Natural killer cell treated with Interleukin-12 subunit alpha and Interleukin-12 subunit beta and Interleukin-15 and Interleukin-18, amount 100 ng/mL, for 72 hours (primary cell): ENCODE measurements at regions not wholly inside any gene's neighbourhood (a gene's known extent, or its start where the extent isn't known, plus 50 kb on each side); places are given as distances from the start of the nearest gene placed in this dataset.
A peak's percentile ranks its signal among the peaks of the same experiment; 100 is the strongest.

Experiments used
- ATAC-seq, 2 donors: fragments of 150-1000 bp; cut with Tn5 transposase in 1 of 2; sonication (Bioruptor Pico), chemical (Tn5 transposase) in 1 of 2; 2 replicates each; pipeline ENCODE4 v1.10.0; 2021
- DNase-seq: peaks from one replicate; pipeline ENCODE4 v3.0.0; 2022; ENCODE audit warnings: low spot score
- H3K27ac Mint-ChIP-seq, 2 donors: 1 replicate in 1 of 2; 2 replicates in 1 of 2; pipeline ENCODE4 v1.8.0; 2022; ENCODE audit warnings: mixed read lengths in 2 of 2, mild to moderate bottlenecking in 1 of 2, moderate library complexity in 1 of 2
- H3K27me3 Mint-ChIP-seq, 2 donors: 1 replicate in 1 of 2; 2 replicates in 1 of 2; pipeline ENCODE4 v1.8.0; 2022; ENCODE audit warnings: mixed read lengths in 2 of 2
- H3K36me3 Mint-ChIP-seq: one replicate; pipeline ENCODE4 v1.8.0; 2022; ENCODE audit warnings: mixed read lengths
- H3K4me1 Mint-ChIP-seq, 2 donors: 1 replicate in 1 of 2; 2 replicates in 1 of 2; pipeline ENCODE4 v1.8.0; 2022; ENCODE audit warnings: low read depth in 2 of 2, mixed read lengths in 2 of 2, mild to moderate bottlenecking in 1 of 2
- H3K4me3 Mint-ChIP-seq: one replicate; pipeline ENCODE4 v1.8.0; 2022; ENCODE audit warnings: mixed read lengths
- H3K9me3 Mint-ChIP-seq: 2 replicates; pipeline ENCODE4 v1.8.0; 2022; ENCODE audit warnings: mixed read lengths

GRCh38 chr2:216298719-216299495, 73.4 kb downstream of the MARCHF4 start:
- Mint-ChIP-seq H3K27ac (no peak overlapping the region), H3K27me3 (no peaks in the 10 kb centered on the region), H3K9me3 (no peaks in the 10 kb centered on the region), H3K36me3 (no peaks in the 10 kb centered on the region), H3K4me1 (peaks cover 0 to 2% of the 10 kb centered on the region in 2 donors), H3K4me3 (no peak overlapping the region)
- ATAC-seq (no peak), DNase-seq (no peak)

- H3K36me3 Mint-ChIP-seq: no peaks in the 10 kb centered on the region
- ATAC-seq: no peak
These were observed 75.4 kb downstream of the MARCHF4 start for GRCh38 chr2:216296856-216297255.

GRCh38 chr2:216294305-216294704, 78.0 kb downstream of the MARCHF4 start:
- no peak for ATAC-seq
- Mint-ChIP-seq H3K4me1 (peaks cover 0 to 2% of the 10 kb centered on the region in 2 donors), H3K27me3 (no peaks in the 10 kb centered on the region), H3K36me3 (no peaks in the 10 kb centered on the region), H3K4me3 (no peak overlapping the region), H3K9me3 (no peaks in the 10 kb centered on the region), H3K27ac (no peak overlapping the region)
- DNase-seq: no peak

More at GRCh38 chr2:216296856-216297255, 75.4 kb downstream of the MARCHF4 start:
- no peak overlapping the region for H3K4me3 Mint-ChIP-seq
- no peak for DNase-seq
- no peak overlapping the region for H3K27ac Mint-ChIP-seq
- H3K4me1 Mint-ChIP-seq: peaks cover 0 to 2% of the 10 kb centered on the region in 2 donors
- H3K9me3 Mint-ChIP-seq: no peaks in the 10 kb centered on the region
- H3K27me3 Mint-ChIP-seq: no peaks in the 10 kb centered on the region

- H3K36me3 Mint-ChIP-seq: no peaks in the 10 kb centered on the region
- peaks cover 0 to 2% of the 10 kb centered on the region in 2 donors for H3K4me1 Mint-ChIP-seq
- no peak for ATAC-seq
These were observed 78.4 kb downstream of the MARCHF4 start for GRCh38 chr2:216293883-216294282.

GRCh38 chr2:216292886-216293301, 79.4 kb downstream of the MARCHF4 start:
- ATAC-seq (no peak), DNase-seq (no peak)
- no peaks in the 10 kb centered on the region for H3K9me3 Mint-ChIP-seq
- no peak overlapping the region for H3K4me3 Mint-ChIP-seq
- H3K27ac Mint-ChIP-seq: no peak overlapping the region
- no peaks in the 10 kb centered on the region for H3K36me3 Mint-ChIP-seq
- H3K4me1 Mint-ChIP-seq: peaks cover 0 to 2% of the 10 kb centered on the region in 2 donors
- no peaks in the 10 kb centered on the region for H3K27me3 Mint-ChIP-seq

More at GRCh38 chr2:216293883-216294282, 78.4 kb downstream of the MARCHF4 start:
- Mint-ChIP-seq H3K4me3 (no peak overlapping the region), H3K27ac (no peak overlapping the region), H3K27me3 (no peaks in the 10 kb centered on the region), H3K9me3 (no peaks in the 10 kb centered on the region)
- DNase-seq: no peak

GRCh38 chr2:216292475-216292874, 79.8 kb downstream of the MARCHF4 start:
- Mint-ChIP-seq H3K9me3 (no peaks in the 10 kb centered on the region), H3K27me3 (no peaks in the 10 kb centered on the region), H3K27ac (no peak overlapping the region), H3K36me3 (no peaks in the 10 kb centered on the region), H3K4me1 (peaks cover 0 to 2% of the 10 kb centered on the region in 2 donors), H3K4me3 (no peak overlapping the region)
- no peak for ATAC-seq
- no peak for DNase-seq

GRCh38 chr2:216289470-216289869, 82.8 kb downstream of the MARCHF4 start:
- ATAC-seq (no peak), DNase-seq (no peak)
- Mint-ChIP-seq H3K4me3 (no peak overlapping the region), H3K4me1 (no peaks in the 10 kb centered on the region), H3K27me3 (no peaks in the 10 kb centered on the region), H3K9me3 (no peaks in the 10 kb centered on the region), H3K27ac (no peak overlapping the region), H3K36me3 (no peaks in the 10 kb centered on the region)

GRCh38 chr2:216287251-216287650, 85.0 kb downstream of the MARCHF4 start:
- Mint-ChIP-seq H3K4me3 (no peak overlapping the region), H3K4me1 (peaks cover 0 to 2% of the 10 kb centered on the region in 2 donors), H3K36me3 (no peaks in the 10 kb centered on the region), H3K27ac (no peak overlapping the region), H3K27me3 (no peaks in the 10 kb centered on the region), H3K9me3 (no peaks in the 10 kb centered on the region)
- DNase-seq: no peak
- no peak for ATAC-seq

GRCh38 chr2:216286616-216287231, 85.6 kb downstream of the MARCHF4 start:
- Mint-ChIP-seq H3K36me3 (no peaks in the 10 kb centered on the region), H3K4me1 (peaks cover 0 to 2% of the 10 kb centered on the region in 2 donors), H3K27ac (no peak overlapping the region), H3K4me3 (no peak overlapping the region), H3K27me3 (no peaks in the 10 kb centered on the region), H3K9me3 (no peaks in the 10 kb centered on the region)
- no peak for ATAC-seq
- no peak for DNase-seq

- H3K36me3 Mint-ChIP-seq: no peaks in the 10 kb centered on the region
- H3K27me3 Mint-ChIP-seq: no peaks in the 10 kb centered on the region
- ATAC-seq (no peak), DNase-seq (no peak)
- no peak overlapping the region for H3K27ac Mint-ChIP-seq
- H3K4me1 Mint-ChIP-seq: peaks cover 0 to 2% of the 10 kb centered on the region in 2 donors
- H3K9me3 Mint-ChIP-seq: no peaks in the 10 kb centered on the region
- no peak overlapping the region for H3K4me3 Mint-ChIP-seq
These were observed 86.6 kb downstream of the MARCHF4 start for GRCh38 chr2:216285701-216286100.

GRCh38 chr2:216284708-216285107, 87.6 kb downstream of the MARCHF4 start:
- DNase-seq (no peak), ATAC-seq (no peak)
- Mint-ChIP-seq H3K36me3 (no peaks in the 10 kb centered on the region), H3K27me3 (no peaks in the 10 kb centered on the region), H3K4me1 (peaks cover 0 to 2% of the 10 kb centered on the region in 2 donors), H3K9me3 (no peaks in the 10 kb centered on the region), H3K27ac (no peak overlapping the region), H3K4me3 (no peak overlapping the region)

GRCh38 chr2:216283038-216283900, 89.0 kb downstream of the MARCHF4 start:
- Mint-ChIP-seq H3K9me3 (no peaks in the 10 kb centered on the region), H3K27me3 (no peaks in the 10 kb centered on the region), H3K4me3 (no peak overlapping the region), H3K4me1 (peaks cover 0 to 2% of the 10 kb centered on the region in 2 donors), H3K27ac (no peak overlapping the region), H3K36me3 (no peaks in the 10 kb centered on the region)
- ATAC-seq: peak; percentile 55 to 61
- no peak for DNase-seq

- H3K36me3 Mint-ChIP-seq: no peaks in the 10 kb centered on the region
- ATAC-seq (no peak), DNase-seq (no peak)
- no peaks in the 10 kb centered on the region for H3K27me3 Mint-ChIP-seq
- no peak overlapping the region for H3K27ac Mint-ChIP-seq
- no peak overlapping the region for H3K4me3 Mint-ChIP-seq
- no peaks in the 10 kb centered on the region for H3K9me3 Mint-ChIP-seq
- peaks cover 0 to 2% of the 10 kb centered on the region in 2 donors for H3K4me1 Mint-ChIP-seq
These were observed 90.4 kb downstream of the MARCHF4 start for GRCh38 chr2:216281876-216282275.

GRCh38 chr2:216281316-216281715, 91.0 kb downstream of the MARCHF4 start:
- no peak for ATAC-seq
- H3K27ac Mint-ChIP-seq: no peak overlapping the region

More at GRCh38 chr2:216281316-216281715, 91.0 kb downstream of the MARCHF4 start:
- no peak for DNase-seq
- Mint-ChIP-seq H3K36me3 (no peaks in the 10 kb centered on the region), H3K4me3 (no peak overlapping the region), H3K4me1 (peaks cover 0 to 2% of the 10 kb centered on the region in 2 donors), H3K9me3 (no peaks in the 10 kb centered on the region), H3K27me3 (no peaks in the 10 kb centered on the region)
